RWPE1 (cell line): ENCODE measurements at regions not wholly inside any gene's neighbourhood (a gene's known extent, or its start where the extent isn't known, plus 50 kb on each side); places are given as distances from the start of the nearest gene placed in this dataset.

Experiments used
- CTCF ChIA-PET: fragments of 350-600 bp; sonication (Branson Sonifier 250); formaldehyde crosslinking; extraction: SDS; loops from one replicate; lab custom pipeline; 2021; lab: Yijun Ruan, JAX
- POLR2A ChIA-PET: fragments of 400-600 bp; formaldehyde crosslinking; extraction: SDS; loops from one replicate; lab custom pipeline; 2020; ENCODE audit warnings: antibody characterized with exemption; ENCODE audit not compliant: low non-redundant PET; lab: Yijun Ruan, JAX
- DNase-seq: peaks from one replicate; pipeline ENCODE4 v3.0.0; 2012; ENCODE audit warnings: low spot score
- H3K27ac ChIP-seq: fragments of 450-650 bp; 2 replicates; pipeline ENCODE4 v1.5.1; 2017
- TF ChIP-seq, protein P1 (sequence below): fragments of 450-650 bp; conservative IDR thresholded peaks from 2 replicates; pipeline ENCODE4 v1.5.1; 2017; ENCODE audit warnings: low read depth, mild to moderate bottlenecking

DNA sequence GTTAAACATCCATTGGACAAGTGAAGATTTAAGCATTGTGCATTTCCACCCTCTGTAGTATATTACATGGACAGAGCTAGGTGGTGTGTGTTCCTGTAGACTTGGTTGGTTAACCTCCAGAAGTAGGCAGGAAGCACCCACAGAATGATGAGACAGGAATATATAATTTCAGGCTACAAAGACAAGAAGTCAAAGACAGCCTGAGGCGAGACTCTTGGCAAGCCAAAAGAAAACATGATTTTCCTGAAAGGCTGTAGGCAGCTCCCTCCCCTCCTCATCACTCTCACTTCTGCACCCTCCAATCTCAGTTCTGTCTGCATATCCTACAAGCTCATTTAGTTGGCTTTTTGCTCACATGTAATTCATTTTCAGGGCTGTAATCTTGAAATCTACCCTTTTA is 110.0 kb upstream of the SLC35B3 start:
- TF ChIP-seq, protein P1, sequence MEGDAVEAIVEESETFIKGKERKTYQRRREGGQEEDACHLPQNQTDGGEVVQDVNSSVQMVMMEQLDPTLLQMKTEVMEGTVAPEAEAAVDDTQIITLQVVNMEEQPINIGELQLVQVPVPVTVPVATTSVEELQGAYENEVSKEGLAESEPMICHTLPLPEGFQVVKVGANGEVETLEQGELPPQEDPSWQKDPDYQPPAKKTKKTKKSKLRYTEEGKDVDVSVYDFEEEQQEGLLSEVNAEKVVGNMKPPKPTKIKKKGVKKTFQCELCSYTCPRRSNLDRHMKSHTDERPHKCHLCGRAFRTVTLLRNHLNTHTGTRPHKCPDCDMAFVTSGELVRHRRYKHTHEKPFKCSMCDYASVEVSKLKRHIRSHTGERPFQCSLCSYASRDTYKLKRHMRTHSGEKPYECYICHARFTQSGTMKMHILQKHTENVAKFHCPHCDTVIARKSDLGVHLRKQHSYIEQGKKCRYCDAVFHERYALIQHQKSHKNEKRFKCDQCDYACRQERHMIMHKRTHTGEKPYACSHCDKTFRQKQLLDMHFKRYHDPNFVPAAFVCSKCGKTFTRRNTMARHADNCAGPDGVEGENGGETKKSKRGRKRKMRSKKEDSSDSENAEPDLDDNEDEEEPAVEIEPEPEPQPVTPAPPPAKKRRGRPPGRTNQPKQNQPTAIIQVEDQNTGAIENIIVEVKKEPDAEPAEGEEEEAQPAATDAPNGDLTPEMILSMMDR: no peak
- CTCF ChIA-PET: no interaction called here
- H3K27ac ChIP-seq: no peak overlapping the region
- no peak for DNase-seq
- POLR2A ChIA-PET: no interaction called here

DNA sequence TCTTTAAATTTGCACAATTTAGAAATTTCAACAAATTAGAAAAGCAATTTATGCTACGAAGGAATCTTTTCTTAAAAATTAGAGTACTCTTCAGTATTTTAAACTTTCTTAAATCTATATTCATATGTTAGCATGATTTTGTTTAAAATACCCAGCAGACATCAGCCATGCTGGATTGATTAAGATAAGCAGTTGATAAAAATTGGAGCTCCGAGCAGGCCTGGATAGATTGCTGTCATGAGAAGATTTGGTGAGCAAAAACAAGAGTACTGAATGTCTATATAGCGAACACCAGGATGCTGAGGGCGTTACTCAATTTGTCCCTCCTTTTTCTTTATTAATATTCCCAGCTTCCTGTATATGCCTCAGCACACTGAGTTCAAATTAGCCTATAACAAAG is 108.4 kb upstream of the SLC35B3 start:
- ChIA-PET CTCF (no interaction called here), POLR2A (no interaction called here)
- H3K27ac ChIP-seq: no peak overlapping the region
- no peak for DNase-seq
- TF ChIP-seq, protein P1: no peak

DNA sequence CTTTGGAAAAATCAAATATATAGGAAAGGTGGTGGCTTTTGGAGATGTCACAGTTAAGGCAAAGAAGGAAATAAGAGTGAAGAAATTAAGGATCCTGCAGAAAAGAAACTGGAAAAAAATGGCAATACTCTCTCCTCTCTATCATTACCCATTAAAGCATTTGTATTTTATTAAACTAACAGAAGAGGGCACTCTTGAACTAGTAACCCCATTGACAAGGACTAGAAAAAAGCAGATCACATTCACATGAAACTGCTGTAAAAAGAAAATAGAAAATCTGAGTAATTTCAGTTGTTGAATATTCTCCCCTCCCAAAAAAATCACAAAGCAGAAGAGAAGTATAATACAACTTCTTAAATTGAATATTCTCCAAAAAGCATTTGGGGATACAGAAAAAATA is 104.1 kb upstream of the SLC35B3 start:
- TF ChIP-seq, protein P1: peak; percentile 40
- DNase-seq: peak; percentile 16
- CTCF ChIA-PET: interaction anchor here (0.9 kb wide), 1 partner anchor 18 kb away, joined by 5 read pairs; no protein-coding TSS in a partner anchor
- no peak overlapping the region for H3K27ac ChIP-seq
- POLR2A ChIA-PET: no interaction called here

DNA sequence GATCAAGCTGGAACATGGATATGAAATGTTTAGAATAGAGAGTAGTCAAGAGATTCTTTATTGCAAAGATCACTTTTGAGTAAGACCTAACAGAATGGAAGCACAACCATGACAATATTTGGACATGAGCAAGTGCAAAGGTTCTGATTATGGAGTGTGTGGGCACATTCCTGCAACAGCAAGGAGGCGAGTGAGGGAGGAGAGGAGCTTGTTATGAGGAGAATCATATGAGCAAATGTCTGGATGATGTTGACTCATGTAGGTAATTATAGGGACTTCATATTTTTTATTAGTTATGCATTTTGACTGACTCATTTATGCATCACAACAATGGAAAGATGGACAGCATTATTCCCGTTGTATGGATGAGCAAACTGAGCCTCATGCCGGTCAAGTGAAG is 100.8 kb upstream of the SLC35B3 start:
- CTCF ChIA-PET: no interaction called here
- POLR2A ChIA-PET: no interaction called here
- DNase-seq: no peak

DNA sequence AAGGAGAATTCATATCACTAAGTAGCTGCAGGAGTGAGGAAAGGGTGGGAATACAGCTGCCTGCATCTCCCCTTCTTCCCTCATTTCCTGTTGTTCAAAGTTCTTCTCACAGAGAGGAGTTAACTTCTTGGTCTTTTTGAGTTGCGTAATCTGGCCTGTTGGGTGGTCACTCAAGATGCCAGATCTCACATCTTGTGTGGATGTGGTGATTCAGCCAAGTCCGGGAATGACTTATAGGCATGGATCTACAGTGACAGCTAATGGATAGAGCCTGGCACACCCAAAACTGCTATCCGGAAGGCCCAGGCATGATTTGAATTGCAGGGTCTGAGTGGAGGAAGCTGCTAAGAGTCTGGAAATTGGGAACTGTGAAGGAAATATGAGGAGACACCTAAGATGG is 100.2 kb upstream of the SLC35B3 start:
- ChIA-PET POLR2A (no interaction called here), CTCF (no interaction called here)
- no peak overlapping the region for H3K27ac ChIP-seq
- DNase-seq: no peak
- TF ChIP-seq, protein P1: no peak

More for the DNA sequence above, 100.8 kb upstream of the SLC35B3 start:
- H3K27ac ChIP-seq: no peak overlapping the region
- TF ChIP-seq, protein P1: no peak

DNA sequence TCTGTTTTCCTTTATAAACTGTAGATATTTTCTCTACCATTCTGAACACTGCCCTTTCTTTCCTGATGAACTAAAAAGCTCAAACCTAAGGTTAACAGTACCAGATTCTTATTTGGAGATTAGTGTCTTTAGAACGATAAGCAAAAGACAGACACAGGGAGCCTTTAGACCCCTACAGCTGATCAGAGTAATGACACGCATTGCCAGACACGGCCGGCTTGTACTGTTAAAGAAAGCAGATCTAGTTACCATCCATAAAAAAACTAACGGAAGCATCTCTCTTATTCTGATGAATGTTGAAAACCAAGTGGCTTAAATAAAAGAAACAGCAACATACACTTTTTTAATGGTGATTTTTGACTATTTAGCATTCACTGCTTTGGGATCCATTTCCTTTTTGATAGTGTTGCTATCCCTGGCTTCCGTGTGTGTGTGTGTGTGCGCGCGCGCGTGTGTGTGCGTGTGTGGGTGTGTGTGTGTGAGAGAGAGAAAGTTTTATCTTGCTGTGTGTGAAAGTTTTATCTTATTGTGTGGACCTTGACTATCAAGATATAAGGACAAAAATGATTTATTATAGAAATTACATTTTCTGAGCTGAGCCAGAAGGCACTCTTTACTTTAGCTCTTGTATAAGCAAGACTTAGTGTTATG is 95.6 kb upstream of the SLC35B3 start:
- POLR2A ChIA-PET: no interaction called here
- DNase-seq: no peak
- no peak overlapping the region for H3K27ac ChIP-seq
- TF ChIP-seq, protein P1: no peak
- CTCF ChIA-PET: no interaction called here
